ENCODE measurements at regions not wholly inside any gene's neighbourhood (a gene's known extent, or its start where the extent isn't known, plus 50 kb on each side); places are given as distances from the start of the nearest gene placed in this dataset.
"Not testable (repeated sequence)": the region's sequence is repeated elsewhere in the genome, so short reads cannot be mapped to it uniquely, and the experiment has no call there.

GRCh38 chr3:75395580-75396315 lies 268.4 kb upstream of the FRG2C start:
- FAIRE-seq, result no peak

- no peak for FAIRE-seq
Observed at GRCh38 chr3:75396316-75396802, 267.8 kb upstream of the FRG2C start.

- not testable (repeated sequence) for FAIRE-seq
Observed at GRCh38 chr3:75397486-75397885, 266.6 kb upstream of the FRG2C start.

GRCh38 chr3:75422101-75422945 lies 241.8 kb upstream of the FRG2C start:
- FAIRE-seq, result not testable (repeated sequence)

GRCh38 chr3:75425379-75425778 lies 238.7 kb upstream of the FRG2C start:
- not testable (repeated sequence) for FAIRE-seq

GRCh38 chr3:75427486-75427885 lies 236.6 kb upstream of the FRG2C start:
- not testable (repeated sequence) for FAIRE-seq

GRCh38 chr3:75427906-75428305 lies 236.2 kb upstream of the FRG2C start:
- not testable (repeated sequence) for FAIRE-seq

GRCh38 chr3:75429561-75430220 lies 234.4 kb upstream of the FRG2C start:
- not testable (repeated sequence) for FAIRE-seq

GRCh38 chr3:75430406-75430805 lies 233.7 kb upstream of the FRG2C start:
- FAIRE-seq, result not testable (repeated sequence)

- not testable (repeated sequence) for FAIRE-seq
Observed at GRCh38 chr3:75431120-75431519, 233.0 kb upstream of the FRG2C start.

- not testable (repeated sequence) for FAIRE-seq
Observed at GRCh38 chr3:75432466-75432865, 231.7 kb upstream of the FRG2C start.

GRCh38 chr3:75432885-75433284 lies 231.2 kb upstream of the FRG2C start:
- not testable (repeated sequence) for FAIRE-seq

- FAIRE-seq, result not testable (repeated sequence)
Observed at GRCh38 chr3:75433295-75433694, 230.8 kb upstream of the FRG2C start.

- not testable (repeated sequence) for FAIRE-seq
Observed at GRCh38 chr3:75434276-75434912, 229.7 kb upstream of the FRG2C start.

- peak; percentile 47 for FAIRE-seq
Observed at GRCh38 chr3:75434913-75435793, 229.0 kb upstream of the FRG2C start.

- FAIRE-seq, result not testable (repeated sequence)
Observed at GRCh38 chr3:75435794-75436400, 228.2 kb upstream of the FRG2C start.

- not testable (repeated sequence) for FAIRE-seq
Observed at GRCh38 chr3:75440986-75441385, 223.1 kb upstream of the FRG2C start.

GRCh38 chr3:75444634-75445033 lies 219.5 kb upstream of the FRG2C start:
- not testable (repeated sequence) for FAIRE-seq

GRCh38 chr3:75445234-75445633 lies 218.9 kb upstream of the FRG2C start:
- not testable (repeated sequence) for FAIRE-seq

GRCh38 chr3:75446948-75447347 lies 217.2 kb upstream of the FRG2C start:
- not testable (repeated sequence) for FAIRE-seq

GRCh38 chr3:75453328-75453727 lies 210.8 kb upstream of the FRG2C start:
- not testable (repeated sequence) for FAIRE-seq
